ENCODE measurements at regions not wholly inside any gene's neighbourhood (a gene's known extent, or its start where the extent isn't known, plus 50 kb on each side); places are given as distances from the start of the nearest gene placed in this dataset.

DNA sequence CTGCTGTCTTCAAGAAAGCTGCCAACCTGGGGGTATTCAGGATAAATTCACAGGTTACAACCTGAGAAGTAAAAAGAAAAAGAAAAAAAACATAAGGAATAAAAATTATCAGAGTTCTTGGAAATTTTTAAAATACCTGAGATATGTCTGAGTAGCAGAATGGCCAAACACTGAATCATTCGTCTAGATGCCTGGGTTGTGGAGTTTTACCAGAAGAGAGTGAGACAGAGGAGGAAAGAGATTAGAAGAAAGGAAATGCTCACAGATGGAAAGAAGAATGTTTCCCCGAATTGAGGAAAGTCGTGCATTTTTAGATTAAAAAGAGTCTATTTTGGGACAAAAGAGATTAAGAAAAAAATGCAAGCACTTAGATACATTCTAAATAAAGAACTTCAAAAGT, 1026.7 kb downstream of the TBC1D22A start:
- Histone ChIP-seq H2BK5ac (ENCODE audit: low read depth, low read length, poor library complexity, severe bottlenecking) (no peak overlapping the region), H3K14ac (replicated peaks; ENCODE audit: low read depth, low read length) (no peak overlapping the region), H3K9me3 (ENCODE audit: control insufficient read depth, insufficient read depth, low read length) (peaks cover 37% of the 10 kb centered on the region), H2BK20ac (ENCODE audit: low read depth, low read length) (no peak overlapping the region), H3K27me3 (ENCODE audit: control insufficient read depth, insufficient read depth, low read length) (no peaks in the 10 kb centered on the region), H3K4me3 (ENCODE audit: insufficient read depth, low read depth, low read length) (no peak overlapping the region), H3K9me1 (ENCODE audit: insufficient read depth, low read length) (no peaks in the 10 kb centered on the region), H3K56ac (ENCODE audit: extremely low read depth, insufficient read depth, low read length) (no peak overlapping the region), H3K4me1 (ENCODE audit: control insufficient read depth, insufficient read depth, low read length) (no peaks in the 10 kb centered on the region), H3K4me2 (ENCODE audit: low read depth, low read length) (no peak overlapping the region), H2AK9ac (replicated peaks; ENCODE audit: low read depth, low read length, poor library complexity) (no peak overlapping the region), H3K23ac (ENCODE audit: low read depth, low read length) (no peak overlapping the region), H2BK15ac (ENCODE audit: low read depth, low read length) (no peak overlapping the region), H3K36me3 (ENCODE audit: control insufficient read depth, insufficient read depth, low read length) (no peaks in the 10 kb centered on the region), H3K4ac (ENCODE audit: low read depth, low read length) (no peak overlapping the region), H3K79me1 (ENCODE audit: low read depth in 1 of 2, low read length in 2 of 2) (no peaks in the 10 kb centered on the region), H4K91ac (ENCODE audit: insufficient read depth, low read depth, low read length) (no peak overlapping the region), H3K27ac (ENCODE audit: insufficient read depth, low read length) (no peak overlapping the region), H3K18ac (ENCODE audit: low read depth, low read length) (no peak overlapping the region), H2AK5ac (ENCODE audit: low read depth, low read length) (no peak overlapping the region), H4K20me1 (ENCODE audit: insufficient read depth, low read length) (no peaks in the 10 kb centered on the region), H2BK120ac (ENCODE audit: low read depth, low read length) (no peak overlapping the region), H3K9ac (ENCODE audit: low read depth, low read length) (no peak overlapping the region), H2AFZ (replicated peaks; ENCODE audit: low read length, poor library complexity) (no peak overlapping the region), H4K5ac (ENCODE audit: low read depth, low read length) (no peak overlapping the region), H4K8ac (ENCODE audit: low read depth in 2 of 2, low read length in 2 of 2) (no peak overlapping the region)
- ChIA-PET CTCF (no interaction called here), POLR2A (ENCODE audit: unreplicated experiment) (no interaction called here)
- TF ChIP-seq POLR2A (IDR thresholded peaks at IDR 0.05; ENCODE audit: low read depth, low read length) (no peak), RFX5 (IDR thresholded peaks at IDR 0.05; ENCODE audit: low read depth, low read length) (no peak), SMC3 (IDR thresholded peaks at IDR 0.05; ENCODE audit: low read depth, low read length) (no peak), MAZ (IDR thresholded peaks at IDR 0.05; ENCODE audit: borderline replicate concordance, low read depth, low read length) (no peak), CEBPB (IDR thresholded peaks at IDR 0.05; ENCODE audit: low read depth, low read length) (no peak), MAFK (IDR thresholded peaks at IDR 0.05; ENCODE audit: low read depth, low read length) (no peak), RCOR1 (IDR thresholded peaks at IDR 0.05; ENCODE audit: insufficient replicate concordance, low read length) (no peak)
- TF ChIP-seq, protein P1, sequence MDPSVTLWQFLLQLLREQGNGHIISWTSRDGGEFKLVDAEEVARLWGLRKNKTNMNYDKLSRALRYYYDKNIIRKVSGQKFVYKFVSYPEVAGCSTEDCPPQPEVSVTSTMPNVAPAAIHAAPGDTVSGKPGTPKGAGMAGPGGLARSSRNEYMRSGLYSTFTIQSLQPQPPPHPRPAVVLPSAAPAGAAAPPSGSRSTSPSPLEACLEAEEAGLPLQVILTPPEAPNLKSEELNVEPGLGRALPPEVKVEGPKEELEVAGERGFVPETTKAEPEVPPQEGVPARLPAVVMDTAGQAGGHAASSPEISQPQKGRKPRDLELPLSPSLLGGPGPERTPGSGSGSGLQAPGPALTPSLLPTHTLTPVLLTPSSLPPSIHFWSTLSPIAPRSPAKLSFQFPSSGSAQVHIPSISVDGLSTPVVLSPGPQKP (IDR thresholded peaks at IDR 0.05; ENCODE audit: borderline replicate concordance, low read depth, low read length), result no peak
- TF ChIP-seq, protein P2, sequence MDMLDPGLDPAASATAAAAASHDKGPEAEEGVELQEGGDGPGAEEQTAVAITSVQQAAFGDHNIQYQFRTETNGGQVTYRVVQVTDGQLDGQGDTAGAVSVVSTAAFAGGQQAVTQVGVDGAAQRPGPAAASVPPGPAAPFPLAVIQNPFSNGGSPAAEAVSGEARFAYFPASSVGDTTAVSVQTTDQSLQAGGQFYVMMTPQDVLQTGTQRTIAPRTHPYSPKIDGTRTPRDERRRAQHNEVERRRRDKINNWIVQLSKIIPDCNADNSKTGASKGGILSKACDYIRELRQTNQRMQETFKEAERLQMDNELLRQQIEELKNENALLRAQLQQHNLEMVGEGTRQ (IDR thresholded peaks at IDR 0.05; ENCODE audit: low read depth, low read length), result no peak
- intact Hi-C loops (cut with micrococcal nuclease), result no loop called here
- no peak for ATAC-seq (ENCODE audit: low read depth)
- dilution Hi-C loops (cut with HindIII; ENCODE audit: low sequenced_read_pairs, unreplicated experiment), result no loop called here
- DNase-seq, result no peak
- no CpG with 5 or more reads among the region's 3 CpGs for WGBS, 2 experiments (ENCODE audit: extremely low coverage in 2 of 2, insufficient read length in 1 of 2)
- in situ Hi-C loops (cut with MboI; ENCODE audit: low sequenced_read_pairs), result no loop called here
- BruUV-seq (replicated peaks), result no TSS peak

All from IMR-90 (cell line).